ENCODE measurements at regions not wholly inside any gene's neighbourhood (a gene's known extent, or its start where the extent isn't known, plus 50 kb on each side); places are given as distances from the start of the nearest gene placed in this dataset.
A peak's percentile ranks its signal among the peaks of the same experiment; 100 is the strongest.

GRCh38 chr12:91852634-91853033 is 293.0 kb downstream of the BTG1 start:
- no peak for DNase-seq (ENCODE audit: low read depth in 3 of 3)

- no peak for DNase-seq (ENCODE audit: low read depth in 3 of 3)
Observed at GRCh38 chr12:91851741-91852477, 293.7 kb downstream of the BTG1 start.

DNA sequence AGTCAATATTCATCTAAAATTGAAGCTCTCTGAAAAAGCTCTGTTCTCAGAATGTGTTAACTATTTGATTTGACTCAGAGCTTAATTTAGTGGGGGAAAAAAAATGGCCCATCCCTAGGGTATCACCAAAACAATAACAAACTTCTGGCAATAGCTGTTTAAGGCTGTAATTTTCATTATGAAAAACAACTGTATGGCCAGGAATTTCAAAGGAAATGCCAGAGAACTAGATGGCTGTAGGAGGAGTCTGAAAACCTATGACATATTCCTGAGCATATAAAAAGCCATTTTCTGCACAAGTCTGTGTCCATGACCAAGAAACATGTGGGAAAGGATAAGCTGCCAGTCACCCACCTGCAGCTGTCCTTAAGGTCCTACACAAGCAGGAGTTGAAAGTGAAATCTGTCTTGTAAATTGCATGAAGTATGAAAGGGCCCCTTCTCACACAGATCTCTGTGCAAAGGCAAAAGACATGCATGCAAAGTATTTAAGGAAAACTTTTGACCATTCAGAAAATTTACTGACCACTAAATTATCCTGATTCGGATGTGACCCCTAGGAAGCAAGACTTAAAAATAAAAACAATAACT is 299.1 kb downstream of the BTG1 start:
- no peak for DNase-seq (ENCODE audit: low read depth in 3 of 3)

DNA sequence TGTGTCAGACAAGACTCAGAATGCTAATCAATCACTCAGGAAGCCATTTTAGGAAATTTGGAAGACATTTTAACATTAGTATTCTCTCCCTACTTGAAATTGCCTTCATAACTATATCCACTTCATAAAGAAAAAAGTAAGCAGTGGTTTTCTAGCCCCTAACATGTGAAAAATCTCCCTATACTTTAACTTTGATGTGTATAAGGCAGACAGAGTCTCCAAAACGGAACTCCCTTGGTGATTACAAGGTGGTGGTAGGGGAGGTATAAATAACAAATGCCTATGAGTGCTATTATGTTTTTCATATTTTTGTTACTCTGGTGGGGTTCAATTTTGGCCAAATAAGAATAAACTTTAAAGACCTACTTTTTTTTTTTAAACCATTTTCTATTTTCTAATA is 300.3 kb downstream of the BTG1 start:
- no peak for DNase-seq (ENCODE audit: low read depth in 3 of 3)

DNA sequence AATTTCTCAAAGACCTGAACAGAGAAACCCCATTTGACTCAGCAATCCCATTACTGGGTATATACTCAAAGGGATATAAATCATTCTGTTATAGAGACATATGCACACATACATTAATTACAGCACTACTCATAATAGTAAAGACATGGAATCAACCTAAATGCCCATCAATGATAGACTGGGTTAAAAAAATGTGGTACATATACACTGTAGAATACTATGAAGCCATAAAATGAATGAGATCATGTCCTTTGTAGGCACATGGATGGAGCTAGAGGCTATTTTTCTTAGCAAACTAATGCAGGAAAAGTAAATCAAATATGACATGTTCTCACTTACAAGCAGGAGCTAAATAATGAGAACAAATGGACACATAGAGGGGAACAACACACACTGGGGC is 303.8 kb downstream of the BTG1 start:
- DNase-seq (ENCODE audit: low read depth in 3 of 3) = no peak

- no peak for DNase-seq (ENCODE audit: low read depth in 3 of 3)
Observed at GRCh38 chr12:91836696-91837095, 308.9 kb downstream of the BTG1 start.

GRCh38 chr12:91836264-91836663 is 309.4 kb downstream of the BTG1 start:
- DNase-seq (ENCODE audit: low read depth in 3 of 3) = no peak

DNA sequence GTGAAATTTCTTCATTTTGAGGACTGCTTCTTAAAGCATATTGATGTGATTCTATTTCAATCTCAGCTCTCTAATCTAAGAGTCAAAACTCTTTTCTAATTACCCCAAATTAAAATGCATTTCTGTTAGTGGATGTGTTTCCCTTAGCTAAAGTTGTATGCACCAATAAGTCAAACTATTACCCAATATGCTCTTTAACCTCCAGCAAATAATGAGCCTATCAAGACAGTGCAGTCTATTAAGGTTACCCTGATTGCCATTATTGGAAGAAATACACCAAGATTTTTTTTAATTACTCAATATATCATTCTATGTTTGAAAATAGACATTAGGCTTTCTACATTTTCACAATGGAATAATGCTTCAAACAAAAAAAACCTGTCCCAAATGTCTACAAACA is 310.0 kb downstream of the BTG1 start:
- no peak for DNase-seq (ENCODE audit: low read depth in 3 of 3)

GRCh38 chr12:91833780-91834359 is 311.8 kb downstream of the BTG1 start:
- no peak for DNase-seq (ENCODE audit: low read depth in 3 of 3)

DNA sequence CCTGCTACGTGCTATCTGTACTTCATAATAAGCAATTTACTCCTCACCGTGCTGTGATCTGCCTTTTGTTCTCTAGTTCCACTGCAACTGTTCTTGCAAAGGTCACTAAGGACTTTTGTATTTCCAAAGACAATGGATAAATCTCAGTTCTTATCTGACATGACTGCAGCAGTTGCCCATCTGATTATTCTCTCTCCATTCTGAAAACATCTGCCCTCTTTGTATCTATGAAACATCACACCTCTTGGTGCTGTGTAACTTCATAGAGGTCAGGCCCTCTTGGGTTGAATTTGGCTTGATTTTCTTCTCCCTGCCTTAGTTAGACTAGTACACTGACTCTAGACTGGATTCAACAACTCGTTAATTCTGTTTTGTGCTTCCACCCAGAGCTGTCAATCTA is 319.6 kb downstream of the BTG1 start:
- no peak for DNase-seq (ENCODE audit: low read depth in 3 of 3)

- DNase-seq (ENCODE audit: low read depth in 3 of 3) = no peak
Observed at GRCh38 chr12:91824991-91825390, 320.7 kb downstream of the BTG1 start.

GRCh38 chr12:91819132-91819447 is 326.6 kb downstream of the BTG1 start:
- no peak for DNase-seq (ENCODE audit: low read depth in 3 of 3)

GRCh38 chr12:91818227-91819131 is 327.2 kb downstream of the BTG1 start:
- DNase-seq (ENCODE audit: low read depth in 3 of 3) = no peak

DNA sequence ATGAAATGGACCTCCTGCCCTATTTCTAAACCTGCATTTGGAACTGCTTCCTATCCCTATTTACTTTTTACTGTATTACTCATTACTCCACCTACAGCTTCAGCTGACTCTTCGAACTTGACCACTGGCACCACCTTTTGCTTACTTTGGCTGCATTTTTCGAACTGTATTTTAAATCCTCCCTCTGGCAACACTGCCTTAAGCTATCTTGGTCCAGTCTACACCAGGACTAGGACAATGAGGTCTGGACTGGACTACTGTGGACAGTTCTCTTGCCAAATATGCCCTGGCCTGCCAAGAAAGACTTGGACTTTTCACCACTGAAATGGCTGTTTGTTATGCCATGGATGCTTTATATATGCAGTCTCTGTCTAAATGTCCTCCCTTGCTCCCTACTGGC is 328.1 kb downstream of the BTG1 start:
- DNase-seq (ENCODE audit: low read depth in 3 of 3) = no peak

GRCh38 chr12:91813701-91814100 is 331.9 kb downstream of the BTG1 start:
- DNase-seq (ENCODE audit: low read depth in 3 of 3) = no peak

- peak; percentile 55 to 73 (median 55) for DNase-seq (ENCODE audit: low read depth in 3 of 3)
Observed at GRCh38 chr12:91811481-91812287, 334.0 kb downstream of the BTG1 start.

GRCh38 chr12:91810531-91811451 is 334.9 kb downstream of the BTG1 start:
- DNase-seq (ENCODE audit: low read depth in 3 of 3) = no peak

GRCh38 chr12:91810077-91810476 is 335.6 kb downstream of the BTG1 start:
- no peak for DNase-seq (ENCODE audit: low read depth in 3 of 3)

GRCh38 chr12:91805031-91805430 is 340.6 kb downstream of the BTG1 start:
- DNase-seq (ENCODE audit: low read depth in 3 of 3) = no peak

DNA sequence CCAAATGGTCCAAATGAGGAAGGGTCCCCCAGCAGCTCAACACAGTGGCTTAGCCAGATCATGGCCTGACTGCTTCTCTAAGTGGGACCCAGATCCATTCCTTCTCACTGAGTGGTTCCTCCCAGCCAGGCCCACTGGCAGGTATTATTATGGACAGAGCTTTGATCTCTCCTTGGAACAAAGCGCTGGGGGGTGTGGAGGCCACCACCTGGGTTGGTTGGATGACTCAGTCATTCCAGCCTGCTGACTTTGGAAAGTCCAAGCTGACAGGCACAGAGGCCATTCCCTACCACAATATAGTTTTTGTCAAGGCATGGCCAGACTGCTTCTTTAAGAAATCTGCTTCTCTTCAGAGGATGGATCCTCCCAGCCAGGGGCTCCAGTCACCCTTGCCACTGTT is 341.1 kb downstream of the BTG1 start:
- no peak for DNase-seq (ENCODE audit: low read depth in 3 of 3)

- no peak for DNase-seq (ENCODE audit: low read depth in 3 of 3)
Observed at GRCh38 chr12:91801048-91801447, 344.6 kb downstream of the BTG1 start.
